A673 (cell line): ENCODE measurements at regions not wholly inside any gene's neighbourhood (a gene's known extent, or its start where the extent isn't known, plus 50 kb on each side); places are given as distances from the start of the nearest gene placed in this dataset.
A peak's percentile ranks its signal among the peaks of the same experiment; 100 is the strongest.

Experiments
- BruUV-seq: library from RNA; stranded (reverse); fragments of 400-500 nt; replicated peaks from 2 replicates; lab custom pipeline; 2021; lab: Mats Ljungman, UMichigan
- CTCF ChIA-PET: fragments of 300-600 bp; sonication (Branson Sonifier 250); formaldehyde crosslinking; loops from one replicate; lab custom pipeline; 2022; ENCODE audit warnings: antibody characterized with exemption; lab: Charles Lee
- POLR2A ChIA-PET: fragments of 300-600 bp; sonication (Branson Sonifier 250); formaldehyde crosslinking; loops from one replicate; lab custom pipeline; 2022; ENCODE audit warnings: antibody characterized with exemption; ENCODE audit not compliant: low non-redundant PET; lab: Charles Lee
- DNase-seq: peaks from one replicate; pipeline ENCODE4 v3.0.0-alpha.2; 2015; ENCODE audit warnings: low spot score
- H3K27ac ChIP-seq: fragments of 200-600 bp; sonication (generic); 2 replicates; pipeline ENCODE4 v1.5.1; 2016; ENCODE audit warnings: mixed run types, low read depth, mild to moderate bottlenecking, mixed read lengths, antibody characterized with exemption, low read length; ENCODE audit not compliant: poor library complexity, severe bottlenecking
- H3K27me3 ChIP-seq: fragments of 200-600 bp; sonication (generic); replicated peaks from 2 replicates; pipeline ENCODE4 v1.6.1; 2017; ENCODE audit warnings: mixed run types, low read depth, mild to moderate bottlenecking, mixed read lengths, antibody characterized with exemption, low read length; ENCODE audit not compliant: insufficient read depth, poor library complexity
- H3K36me3 ChIP-seq: fragments of 200-600 bp; sonication (generic); 2 replicates; pipeline ENCODE4 v1.6.1; 2016; ENCODE audit warnings: mixed run types, mild to moderate bottlenecking, mixed read lengths, antibody characterized with exemption, low read length; ENCODE audit not compliant: insufficient read depth, poor library complexity, severe bottlenecking
- H3K4me1 ChIP-seq: fragments of 200-600 bp; sonication (generic); 2 replicates; pipeline ENCODE4 v1.6.1; 2017; ENCODE audit warnings: mixed run types, mild to moderate bottlenecking, mixed read lengths, antibody characterized with exemption, low read length; ENCODE audit not compliant: insufficient read depth, poor library complexity, severe bottlenecking
- H3K4me3 ChIP-seq: fragments of 200-600 bp; sonication (generic); 2 replicates; pipeline ENCODE4 v1.5.1; 2016; ENCODE audit warnings: low read depth, mixed run types, mild to moderate bottlenecking, mixed read lengths, low read length; ENCODE audit not compliant: poor library complexity, severe bottlenecking
- H3K9me3 ChIP-seq: fragments of 200-600 bp; sonication (generic); 2 replicates; pipeline ENCODE4 v1.6.1; 2016; ENCODE audit warnings: mixed run types, low read depth, mild to moderate bottlenecking, mixed read lengths, antibody characterized with exemption, low read length; ENCODE audit not compliant: poor library complexity, severe bottlenecking
- EZH2 ChIP-seq: fragments of 200-600 bp; sonication (generic); IDR thresholded peaks from 2 replicates; pipeline ENCODE4 v1.6.1; 2017; ENCODE audit warnings: borderline replicate concordance, low read depth, mild to moderate bottlenecking, mixed read lengths, antibody characterized with exemption, low read length; ENCODE audit not compliant: poor library complexity, severe bottlenecking
- intact Hi-C: fragments of 100-400 bp; cut with micrococcal nuclease; formaldehyde crosslinking; loops from one replicate; pipeline ENCODE4 v1.10.0; 2022; ENCODE audit not compliant: unreplicated experiment
- TF ChIP-seq, protein P1 (sequence below): fragments of 300-800, 200-600 bp; sonication (generic); conservative IDR thresholded peaks from 2 replicates; pipeline ENCODE4 v1.5.1; 2017; ENCODE audit warnings: low read depth, mild to moderate bottlenecking, antibody characterized with exemption, low read length, moderate library complexity, mixed read lengths

DNA sequence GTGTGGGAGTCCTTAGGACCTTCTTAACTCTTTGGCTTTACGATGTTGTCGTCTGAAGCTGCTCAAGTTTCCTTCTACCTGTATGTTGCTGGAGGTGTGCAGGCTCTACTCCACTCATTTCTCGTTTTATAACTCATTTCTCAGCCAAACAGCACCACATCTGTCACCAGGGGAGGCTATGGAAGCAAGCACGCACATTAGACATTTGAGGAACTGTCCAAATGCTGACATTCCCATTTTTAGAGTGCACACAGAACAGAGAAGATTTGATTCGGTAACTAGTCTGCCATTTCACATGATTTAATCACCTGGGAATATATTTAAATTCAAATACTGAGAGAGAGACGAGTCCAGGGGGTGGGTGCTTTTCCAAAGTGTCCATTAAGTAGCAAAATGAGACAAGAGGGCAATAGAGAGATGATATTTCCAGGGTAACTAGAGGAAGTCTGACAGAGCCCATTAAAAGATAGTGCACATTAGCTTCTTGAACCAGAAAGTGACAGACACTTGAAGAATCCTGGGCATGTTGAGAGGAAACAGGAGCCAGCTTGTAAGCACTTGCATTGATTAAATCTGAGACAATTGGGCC is 793.3 kb downstream of the TDRD15 start:
- TF ChIP-seq EZH2 = no peak
- TF ChIP-seq, protein P1, sequence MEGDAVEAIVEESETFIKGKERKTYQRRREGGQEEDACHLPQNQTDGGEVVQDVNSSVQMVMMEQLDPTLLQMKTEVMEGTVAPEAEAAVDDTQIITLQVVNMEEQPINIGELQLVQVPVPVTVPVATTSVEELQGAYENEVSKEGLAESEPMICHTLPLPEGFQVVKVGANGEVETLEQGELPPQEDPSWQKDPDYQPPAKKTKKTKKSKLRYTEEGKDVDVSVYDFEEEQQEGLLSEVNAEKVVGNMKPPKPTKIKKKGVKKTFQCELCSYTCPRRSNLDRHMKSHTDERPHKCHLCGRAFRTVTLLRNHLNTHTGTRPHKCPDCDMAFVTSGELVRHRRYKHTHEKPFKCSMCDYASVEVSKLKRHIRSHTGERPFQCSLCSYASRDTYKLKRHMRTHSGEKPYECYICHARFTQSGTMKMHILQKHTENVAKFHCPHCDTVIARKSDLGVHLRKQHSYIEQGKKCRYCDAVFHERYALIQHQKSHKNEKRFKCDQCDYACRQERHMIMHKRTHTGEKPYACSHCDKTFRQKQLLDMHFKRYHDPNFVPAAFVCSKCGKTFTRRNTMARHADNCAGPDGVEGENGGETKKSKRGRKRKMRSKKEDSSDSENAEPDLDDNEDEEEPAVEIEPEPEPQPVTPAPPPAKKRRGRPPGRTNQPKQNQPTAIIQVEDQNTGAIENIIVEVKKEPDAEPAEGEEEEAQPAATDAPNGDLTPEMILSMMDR = no peak
- CTCF ChIA-PET = no interaction called here
- no peaks in the 10 kb centered on the region for H3K4me1 ChIP-seq
- H3K4me3 ChIP-seq = no peak overlapping the region
- no peaks in the 10 kb centered on the region for H3K9me3 ChIP-seq
- intact Hi-C loops = no loop called here
- no TSS peak for BruUV-seq
- H3K27ac ChIP-seq = no peak overlapping the region
- POLR2A ChIA-PET = no interaction called here
- no peaks in the 10 kb centered on the region for H3K27me3 ChIP-seq
- DNase-seq = peak; percentile 10
- no peaks in the 10 kb centered on the region for H3K36me3 ChIP-seq

DNA sequence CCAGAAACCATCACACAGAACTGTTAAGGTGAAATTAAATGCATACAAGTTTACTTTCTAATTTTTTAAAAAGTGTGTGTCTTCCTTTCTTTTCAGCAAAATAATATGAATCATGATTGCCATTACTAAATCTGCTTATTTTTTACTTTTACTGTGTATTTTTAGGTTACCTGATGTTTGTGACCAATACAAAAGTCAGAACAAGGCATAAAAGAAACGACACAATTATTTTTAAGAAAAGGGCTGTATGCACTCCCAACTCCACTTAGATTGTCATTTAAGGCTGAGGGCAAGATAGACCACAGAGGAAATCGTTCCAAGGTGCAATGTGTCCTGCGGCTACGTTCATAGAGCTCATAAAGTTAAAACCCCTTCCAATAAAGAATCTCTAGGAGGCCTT is 797.0 kb downstream of the TDRD15 start:
- Histone ChIP-seq H3K9me3 (no peaks in the 10 kb centered on the region), H3K27me3 (no peaks in the 10 kb centered on the region), H3K36me3 (no peaks in the 10 kb centered on the region), H3K4me1 (no peaks in the 10 kb centered on the region), H3K4me3 (no peak overlapping the region), H3K27ac (no peak overlapping the region)
- intact Hi-C loops = no loop called here
- TF ChIP-seq, protein P1 = no peak
- no peak for TF ChIP-seq EZH2
- DNase-seq = no peak
- no TSS peak for BruUV-seq
- ChIA-PET CTCF (no interaction called here), POLR2A (no interaction called here)

DNA sequence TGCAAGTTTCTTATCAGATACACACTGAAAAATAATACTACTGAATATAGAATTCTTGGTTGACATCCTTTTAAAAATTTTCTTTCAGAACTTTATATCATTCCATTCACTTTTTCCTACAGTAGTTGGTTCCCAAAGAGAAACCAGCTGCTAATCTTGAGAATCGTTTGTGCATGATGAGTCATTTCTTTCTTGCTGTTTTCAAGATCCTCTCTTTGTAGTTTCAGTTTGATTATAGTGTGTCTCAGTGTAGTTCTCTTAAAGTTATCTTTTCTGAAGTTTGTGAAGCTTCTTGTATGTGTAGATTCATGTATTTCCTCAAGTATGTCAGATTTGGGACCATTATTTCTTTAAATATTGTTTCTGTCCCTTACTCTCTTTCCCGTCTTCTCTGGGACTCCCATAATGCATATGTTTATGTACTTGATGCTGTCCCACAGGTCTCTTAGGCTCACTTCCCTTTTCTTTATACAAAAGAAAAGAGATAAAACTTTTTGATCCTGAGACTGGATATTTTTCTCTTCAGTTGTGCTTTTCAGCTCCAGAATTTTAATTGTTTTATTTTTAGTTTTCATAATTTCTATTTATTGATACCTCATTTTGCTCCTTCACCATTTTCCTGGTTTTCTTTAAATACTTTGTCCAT is 801.0 kb downstream of the TDRD15 start:
- TF ChIP-seq, protein P1 = no peak
- no peak for TF ChIP-seq EZH2
- no peak for DNase-seq
- Histone ChIP-seq H3K27me3 (no peaks in the 10 kb centered on the region), H3K4me3 (no peak overlapping the region), H3K9me3 (no peaks in the 10 kb centered on the region), H3K4me1 (no peaks in the 10 kb centered on the region), H3K36me3 (no peaks in the 10 kb centered on the region), H3K27ac (no peak overlapping the region)
- intact Hi-C loops = loop anchor here (5.0 kb wide), 1 partner anchor 293 kb away; no protein-coding TSS in a partner anchor
- ChIA-PET POLR2A (no interaction called here), CTCF (no interaction called here)
- no TSS peak for BruUV-seq
